ENCODE measurements at regions not wholly inside any gene's neighbourhood (a gene's known extent, or its start where the extent isn't known, plus 50 kb on each side); places are given as distances from the start of the nearest gene placed in this dataset.

- Histone ChIP-seq H3K27me3 (ENCODE audit: control insufficient read depth in 1 of 2, insufficient read depth in 2 of 2, low read length in 2 of 2) (no peaks in the 10 kb centered on the region), H3K36me3 (replicated peaks in 1 of 2; ENCODE audit: control insufficient read depth in 1 of 2, insufficient read depth in 2 of 2, low read length in 2 of 2) (no peaks in the 10 kb centered on the region), H3K4me3 (replicated peaks in 1 of 3; ENCODE audit: insufficient read depth in 1 of 3, low read depth in 2 of 3, low read length in 3 of 3) (no peak overlapping the region), H3K4me2 (ENCODE audit: low read depth, low read length) (no peak overlapping the region), H3K9me3 (ENCODE audit: low read length) (no peaks in the 10 kb centered on the region), H4K20me1 (ENCODE audit: insufficient read depth, low read length) (no peaks in the 10 kb centered on the region), H2AFZ (ENCODE audit: low read length) (no peak overlapping the region), H3K9ac (ENCODE audit: insufficient read depth, low read depth, low read length) (no peak overlapping the region), H3K79me2 (ENCODE audit: insufficient read depth, low read length) (no peaks in the 10 kb centered on the region), H3K27ac (ENCODE audit: extremely low read length, insufficient read depth, low read length) (no peak overlapping the region), H3K4me1 (ENCODE audit: insufficient read depth, low read length) (no peaks in the 10 kb centered on the region)
- intact Hi-C loops (cut with micrococcal nuclease; ENCODE audit: unreplicated experiment) (no loop called here), in situ Hi-C loops (cut with HindIII; ENCODE audit: extremely low pct_ligation_motif_present, low pct_unique_long_range_greater_than_20kb) (no loop called here)
- ChIA-PET CTCF (ENCODE audit: low intra/inter-chr PET ratio, low total read pairs) (no interaction called here), POLR2A (no interaction called here)
- BruUV-seq (replicated peaks): no TSS peak
- TF ChIP-seq TRIM22 (IDR thresholded peaks at IDR 0.05) (no peak), MAFF (IDR thresholded peaks at IDR 0.05; ENCODE audit: low read depth, low read length) (peak; percentile 44; the same call in 1 of the 2 replicates), ZBTB33 (CRISPR knock-in tag; IDR thresholded peaks at IDR 0.05) (no peak), HNRNPL (IDR thresholded peaks at IDR 0.05; ENCODE audit: low read depth, low read length) (no peak), SCMH1 (CRISPR knock-in tag; IDR thresholded peaks at IDR 0.05; ENCODE audit: borderline replicate concordance) (no peak), FOXM1 (CRISPR knock-in tag; IDR thresholded peaks at IDR 0.05) (no peak), ZNF781 (CRISPR knock-in tag; IDR thresholded peaks at IDR 0.05; ENCODE audit: borderline replicate concordance, not compliant biosample characterization) (no peak), MIER3 (CRISPR knock-in tag; IDR thresholded peaks at IDR 0.05; ENCODE audit: borderline replicate concordance) (no peak), ZNF10 (CRISPR knock-in tag; IDR thresholded peaks at IDR 0.05; ENCODE audit: borderline replicate concordance, low read depth) (no peak), PBX3 (CRISPR knock-in tag; IDR thresholded peaks at IDR 0.05; ENCODE audit: borderline replicate concordance) (no peak), LBX2 (CRISPR knock-in tag; IDR thresholded peaks at IDR 0.05; ENCODE audit: borderline replicate concordance) (no peak), HDAC2 (CRISPR knock-in tag; IDR thresholded peaks at IDR 0.05) (no peak), ZNF337 (CRISPR knock-in tag; IDR thresholded peaks at IDR 0.05; ENCODE audit: borderline replicate concordance, low read depth) (no peak), ZNF468 (CRISPR knock-in tag; IDR thresholded peaks at IDR 0.05) (no peak), MAFK (conservative IDR thresholded peaks at IDR 0.05 in 1 of 2, IDR thresholded peaks at IDR 0.05 in 1 of 2; ENCODE audit: low read length in 2 of 2) (peak; percentile 52 to 72)
- ATAC-seq: no peak
- no peak for DNase-seq (ENCODE audit: low spot score)
- FAIRE-seq: no peak
Observed at GRCh38 chr4:64895031-64895430, 485.8 kb upstream of the TECRL start.

All from HepG2 (cell line).